Neural crest cell (in vitro differentiated cells): ENCODE measurements at regions not wholly inside any gene's neighbourhood (a gene's known extent, or its start where the extent isn't known, plus 50 kb on each side); places are given as distances from the start of the nearest gene placed in this dataset.

Source experiments
- DNase-seq: peaks from one replicate; pipeline ENCODE4 v3.0.0; 2021; ENCODE audit warnings: low read depth, mixed read lengths, low spot score
- H3K27ac Mint-ChIP-seq: one replicate; pipeline ENCODE4 v1.8.0; 2021; ENCODE audit warnings: mild to moderate bottlenecking, mixed read lengths; ENCODE audit not compliant: unreplicated experiment
- H3K27me3 Mint-ChIP-seq: 2 replicates; pipeline ENCODE4 v1.8.0; 2021; ENCODE audit warnings: low read depth, mild to moderate bottlenecking, mixed read lengths
- H3K36me3 Mint-ChIP-seq: 2 replicates; pipeline ENCODE4 v1.8.0; 2021; ENCODE audit warnings: low read depth, mild to moderate bottlenecking, mixed read lengths
- H3K4me1 Mint-ChIP-seq: 2 replicates; pipeline ENCODE4 v1.8.0; 2021; ENCODE audit warnings: mixed read lengths
- H3K4me3 Mint-ChIP-seq: one replicate; pipeline ENCODE4 v1.8.0; 2021; ENCODE audit warnings: mild to moderate bottlenecking, mixed read lengths
- H3K9me3 Mint-ChIP-seq: 2 replicates; pipeline ENCODE4 v1.8.0; 2021; ENCODE audit warnings: mixed read lengths
- CTCF ChIP-seq: fragments of 200-600 bp; sonication (generic); conservative IDR thresholded peaks from 2 replicates; pipeline ENCODE4 v1.5.0; 2021; ENCODE audit warnings: antibody characterized with exemption, mild to moderate bottlenecking

GRCh38 chr2:100718065-100718629 lies 101.8 kb upstream of the NPAS2 start:
- Mint-ChIP-seq H3K27me3 (no peaks in the 10 kb centered on the region), H3K27ac (no peak overlapping the region), H3K36me3 (no peaks in the 10 kb centered on the region), H3K4me1 (no peaks in the 10 kb centered on the region), H3K4me3 (no peak overlapping the region), H3K9me3 (peaks cover 4% of the 10 kb centered on the region)
- no peak for DNase-seq
- TF ChIP-seq CTCF = no peak

- no peaks in the 10 kb centered on the region for H3K27me3 Mint-ChIP-seq
- peaks cover 2% of the 10 kb centered on the region for H3K9me3 Mint-ChIP-seq
- DNase-seq = no peak
- no peaks in the 10 kb centered on the region for H3K36me3 Mint-ChIP-seq
- H3K27ac Mint-ChIP-seq = no peak overlapping the region
- H3K4me3 Mint-ChIP-seq = no peak overlapping the region
- H3K4me1 Mint-ChIP-seq = no peaks in the 10 kb centered on the region
- TF ChIP-seq CTCF = no peak
These were observed 99.5 kb upstream of the NPAS2 start for GRCh38 chr2:100720445-100720844.

- Mint-ChIP-seq H3K9me3 (peaks cover 2% of the 10 kb centered on the region), H3K27me3 (no peaks in the 10 kb centered on the region), H3K27ac (no peak overlapping the region), H3K4me3 (no peak overlapping the region), H3K4me1 (no peaks in the 10 kb centered on the region), H3K36me3 (no peaks in the 10 kb centered on the region)
- DNase-seq = no peak
- TF ChIP-seq CTCF = no peak
These were observed 98.2 kb upstream of the NPAS2 start for GRCh38 chr2:100721693-100722092.

GRCh38 chr2:100722125-100722524 lies 97.8 kb upstream of the NPAS2 start:
- Mint-ChIP-seq H3K9me3 (peaks cover under 1% of the 10 kb centered on the region), H3K4me1 (no peaks in the 10 kb centered on the region), H3K36me3 (no peaks in the 10 kb centered on the region), H3K27me3 (no peaks in the 10 kb centered on the region), H3K27ac (no peak overlapping the region), H3K4me3 (no peak overlapping the region)
- no peak for DNase-seq
- TF ChIP-seq CTCF = no peak

GRCh38 chr2:100726866-100727265 lies 93.1 kb upstream of the NPAS2 start:
- no peaks in the 10 kb centered on the region for H3K36me3 Mint-ChIP-seq
- peaks cover 2% of the 10 kb centered on the region for H3K9me3 Mint-ChIP-seq

More at GRCh38 chr2:100726866-100727265, 93.1 kb upstream of the NPAS2 start:
- no peak for TF ChIP-seq CTCF
- Mint-ChIP-seq H3K27ac (no peak overlapping the region), H3K4me1 (no peaks in the 10 kb centered on the region), H3K4me3 (no peak overlapping the region), H3K27me3 (no peaks in the 10 kb centered on the region)
- DNase-seq = no peak
